SU-DHL-6 (cell line): ENCODE measurements at regions not wholly inside any gene's neighbourhood (a gene's known extent, or its start where the extent isn't known, plus 50 kb on each side); places are given as distances from the start of the nearest gene placed in this dataset.

Experiments used
- EZH2phosphoT487 ChIP-seq: fragments of 200-600 bp; sonication (generic), shearing (Covaris generic); conservative IDR thresholded peaks from 2 replicates; pipeline ENCODE4 v1.6.1; 2018; ENCODE audit warnings: mild to moderate bottlenecking, antibody characterized with exemption, low read length, moderate library complexity, mixed read lengths
- TF ChIP-seq, protein P1 (sequence below): fragments of 200-600 bp; sonication (generic); IDR thresholded peaks from one replicate; pipeline ENCODE4 v1.5.1; 2017; ENCODE audit warnings: antibody characterized with exemption, mild to moderate bottlenecking, low read length, moderate library complexity; ENCODE audit not compliant: insufficient read depth, poor library complexity, severe bottlenecking

DNA sequence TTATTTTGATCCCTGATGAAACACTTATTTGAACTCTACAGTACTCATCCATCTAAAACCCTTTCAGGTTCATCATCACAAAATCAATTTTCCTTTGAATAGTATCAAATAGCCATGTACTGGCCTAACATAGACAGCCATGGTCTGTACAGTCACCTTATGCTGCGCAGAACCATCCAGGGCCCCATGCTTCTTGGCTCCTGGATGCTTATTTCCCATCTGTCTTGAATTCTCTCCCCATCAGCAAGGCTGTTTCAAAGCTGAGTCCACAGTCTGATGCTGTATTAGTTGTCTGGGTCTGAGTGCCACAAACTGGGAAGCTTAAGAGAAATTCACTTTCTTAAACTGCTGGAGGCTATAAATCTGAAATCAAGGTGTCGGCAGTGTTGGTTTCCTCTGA lies 290.2 kb downstream of the OSR1 start:
- TF ChIP-seq, protein P1, sequence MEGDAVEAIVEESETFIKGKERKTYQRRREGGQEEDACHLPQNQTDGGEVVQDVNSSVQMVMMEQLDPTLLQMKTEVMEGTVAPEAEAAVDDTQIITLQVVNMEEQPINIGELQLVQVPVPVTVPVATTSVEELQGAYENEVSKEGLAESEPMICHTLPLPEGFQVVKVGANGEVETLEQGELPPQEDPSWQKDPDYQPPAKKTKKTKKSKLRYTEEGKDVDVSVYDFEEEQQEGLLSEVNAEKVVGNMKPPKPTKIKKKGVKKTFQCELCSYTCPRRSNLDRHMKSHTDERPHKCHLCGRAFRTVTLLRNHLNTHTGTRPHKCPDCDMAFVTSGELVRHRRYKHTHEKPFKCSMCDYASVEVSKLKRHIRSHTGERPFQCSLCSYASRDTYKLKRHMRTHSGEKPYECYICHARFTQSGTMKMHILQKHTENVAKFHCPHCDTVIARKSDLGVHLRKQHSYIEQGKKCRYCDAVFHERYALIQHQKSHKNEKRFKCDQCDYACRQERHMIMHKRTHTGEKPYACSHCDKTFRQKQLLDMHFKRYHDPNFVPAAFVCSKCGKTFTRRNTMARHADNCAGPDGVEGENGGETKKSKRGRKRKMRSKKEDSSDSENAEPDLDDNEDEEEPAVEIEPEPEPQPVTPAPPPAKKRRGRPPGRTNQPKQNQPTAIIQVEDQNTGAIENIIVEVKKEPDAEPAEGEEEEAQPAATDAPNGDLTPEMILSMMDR, result no peak
- no peak for TF ChIP-seq EZH2phosphoT487
